ENCODE measurements at regions not wholly inside any gene's neighbourhood (a gene's known extent, or its start where the extent isn't known, plus 50 kb on each side); places are given as distances from the start of the nearest gene placed in this dataset.

GRCh38 chr2:56784046-56784445 lies 600.3 kb downstream of the CCDC85A start:
- H3K9me2 ChIP-seq: no peaks in the 10 kb centered on the region
- no peak overlapping the region; the same call in 1 of the 2 replicates for H3K4me2 ChIP-seq
- no peak overlapping the region for H3K9ac ChIP-seq
- ChIA-PET POLR2A (no interaction called here), CTCF (no interaction called here)
- H4K20me1 ChIP-seq (ENCODE audit: insufficient read depth): no peaks in the 10 kb centered on the region
- DNase-seq: no peak
- no peaks in the 10 kb centered on the region for H3K27me3 ChIP-seq (ENCODE audit: insufficient read depth)
- H3K27ac ChIP-seq (ENCODE audit: low read depth in 2 of 2, low read length in 1 of 2): no peak overlapping the region
- H3F3A ChIP-seq (replicated peaks; ENCODE audit: insufficient read depth): peaks cover 7% of the 10 kb centered on the region
- no peak overlapping the region for H2AFZ ChIP-seq (ENCODE audit: low read depth)
- WGBS (ENCODE audit: low lambda C conversion rate): 78% methylated on average over 3 of the region's 3 CpGs
- TF ChIP-seq TCF12 (IDR thresholded peaks at IDR 0.05): no peak
- TF ChIP-seq EP300 (IDR thresholded peaks at IDR 0.05; ENCODE audit: borderline replicate concordance in 1 of 2, low read depth in 1 of 2, low read length in 1 of 2): no peak
- no peak for TF ChIP-seq FOSL2 (IDR thresholded peaks at IDR 0.05; ENCODE audit: borderline replicate concordance, low read depth)
- no peak for TF ChIP-seq TAF1 (IDR thresholded peaks at IDR 0.05; ENCODE audit: borderline replicate concordance, low read depth, low read length)
- no peak for TF ChIP-seq SIN3A (IDR thresholded peaks at IDR 0.05; ENCODE audit: borderline replicate concordance, low read depth, low read length)
- no peak for TF ChIP-seq CHD2 (IDR thresholded peaks at IDR 0.05; ENCODE audit: low read length, partially characterized antibody)
- TF ChIP-seq, protein P1, sequence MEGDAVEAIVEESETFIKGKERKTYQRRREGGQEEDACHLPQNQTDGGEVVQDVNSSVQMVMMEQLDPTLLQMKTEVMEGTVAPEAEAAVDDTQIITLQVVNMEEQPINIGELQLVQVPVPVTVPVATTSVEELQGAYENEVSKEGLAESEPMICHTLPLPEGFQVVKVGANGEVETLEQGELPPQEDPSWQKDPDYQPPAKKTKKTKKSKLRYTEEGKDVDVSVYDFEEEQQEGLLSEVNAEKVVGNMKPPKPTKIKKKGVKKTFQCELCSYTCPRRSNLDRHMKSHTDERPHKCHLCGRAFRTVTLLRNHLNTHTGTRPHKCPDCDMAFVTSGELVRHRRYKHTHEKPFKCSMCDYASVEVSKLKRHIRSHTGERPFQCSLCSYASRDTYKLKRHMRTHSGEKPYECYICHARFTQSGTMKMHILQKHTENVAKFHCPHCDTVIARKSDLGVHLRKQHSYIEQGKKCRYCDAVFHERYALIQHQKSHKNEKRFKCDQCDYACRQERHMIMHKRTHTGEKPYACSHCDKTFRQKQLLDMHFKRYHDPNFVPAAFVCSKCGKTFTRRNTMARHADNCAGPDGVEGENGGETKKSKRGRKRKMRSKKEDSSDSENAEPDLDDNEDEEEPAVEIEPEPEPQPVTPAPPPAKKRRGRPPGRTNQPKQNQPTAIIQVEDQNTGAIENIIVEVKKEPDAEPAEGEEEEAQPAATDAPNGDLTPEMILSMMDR (IDR thresholded peaks at IDR 0.05): no peak
- no peak for TF ChIP-seq GATA2 (CRISPR knock-in tag; IDR thresholded peaks at IDR 0.05)
- TF ChIP-seq RAD21 (IDR thresholded peaks at IDR 0.05; ENCODE audit: low read length): no peak
- H3K4me3 ChIP-seq (ENCODE audit: low read depth in 2 of 2, low read length in 1 of 2): no peak overlapping the region
- H3K79me2 ChIP-seq (ENCODE audit: insufficient read depth): peaks cover 47% of the 10 kb centered on the region
- H3K9me3 ChIP-seq: no peaks in the 10 kb centered on the region
- H3K4me1 ChIP-seq (ENCODE audit: control insufficient read depth in 1 of 2, insufficient read depth in 2 of 2, low read depth in 1 of 2, low read length in 1 of 2): no peaks in the 10 kb centered on the region; a peak in 1 of 4 replicates
- peaks cover 0 to 50% of the 10 kb centered on the region in 2 experiments for H3K36me3 ChIP-seq (replicated peaks in 1 of 2; ENCODE audit: control insufficient read depth in 1 of 2, insufficient read depth in 2 of 2, low read length in 1 of 2)

GRCh38 chr2:56801214-56801613 lies 617.4 kb downstream of the CCDC85A start:
- H3K27ac ChIP-seq (ENCODE audit: low read depth in 2 of 2, low read length in 1 of 2): peak overlapping the region; percentile 85 to 88; a peak in 3 of 4 replicates
- H3K9me2 ChIP-seq: no peaks in the 10 kb centered on the region
- H2AFZ ChIP-seq (ENCODE audit: low read depth): no peak overlapping the region
- WGBS (ENCODE audit: low lambda C conversion rate): 54% methylated on average over 2 of the region's 2 CpGs
- H3K9ac ChIP-seq: peak overlapping the region; percentile 19; the same call in 1 of the 2 replicates
- no peak for DNase-seq
- H3K4me3 ChIP-seq (ENCODE audit: low read depth in 2 of 2, low read length in 1 of 2): no peak overlapping the region
- H3K9me3 ChIP-seq: no peaks in the 10 kb centered on the region
- no peaks in the 10 kb centered on the region for H4K20me1 ChIP-seq (ENCODE audit: insufficient read depth)
- CTCF ChIA-PET: no interaction called here
- H3K4me2 ChIP-seq: peak overlapping the region; percentile 55; the same call in 1 of the 2 replicates
- POLR2A ChIA-PET: no interaction called here
- H3K27me3 ChIP-seq (ENCODE audit: insufficient read depth): no peaks in the 10 kb centered on the region
- H3K36me3 ChIP-seq (replicated peaks in 1 of 2; ENCODE audit: control insufficient read depth in 1 of 2, insufficient read depth in 2 of 2, low read length in 1 of 2): peaks cover 0 to 17% of the 10 kb centered on the region in 2 experiments
- peaks cover 0 to 4% of the 10 kb centered on the region in 2 experiments; a peak in 3 of 4 replicates for H3K4me1 ChIP-seq (ENCODE audit: control insufficient read depth in 1 of 2, insufficient read depth in 2 of 2, low read depth in 1 of 2, low read length in 1 of 2)
- H3K79me2 ChIP-seq (ENCODE audit: insufficient read depth): peaks cover 57% of the 10 kb centered on the region; the same call in 1 of the 2 replicates
- H3F3A ChIP-seq (replicated peaks; ENCODE audit: insufficient read depth): peaks cover 35% of the 10 kb centered on the region
- TF ChIP-seq RXRA (IDR thresholded peaks at IDR 0.05; ENCODE audit: borderline replicate concordance, low read depth) (no peak), EZH2phosphoT487 (IDR thresholded peaks at IDR 0.05; ENCODE audit: borderline replicate concordance, low read depth) (no peak), YY1 (IDR thresholded peaks at IDR 0.05; ENCODE audit: low read depth) (no peak), CHD2 (IDR thresholded peaks at IDR 0.05; ENCODE audit: low read length, partially characterized antibody) (no peak), GABPA (IDR thresholded peaks at IDR 0.05; ENCODE audit: low read depth) (no peak), ELF1 (IDR thresholded peaks at IDR 0.05) (no peak), TCF12 (IDR thresholded peaks at IDR 0.05) (peak; percentile 92), PBX3 (IDR thresholded peaks at IDR 0.05) (peak; percentile 94), FOXM1 (IDR thresholded peaks at IDR 0.05; ENCODE audit: low read depth) (0 out of 2 replicates have a peak, but pooled peaks have one; percentile 0), RCOR1 (IDR thresholded peaks at IDR 0.05; ENCODE audit: low read length) (no peak), EP300 (IDR thresholded peaks at IDR 0.05; ENCODE audit: borderline replicate concordance in 1 of 2, low read depth in 1 of 2, low read length in 1 of 2) (peak; percentile 18 to 80; a peak in 3 of 4 replicates), GATA2 (CRISPR knock-in tag; IDR thresholded peaks at IDR 0.05) (no peak), NRF1 (IDR thresholded peaks at IDR 0.05; ENCODE audit: low read depth, low read length) (no peak)
- TF ChIP-seq, protein P2, sequence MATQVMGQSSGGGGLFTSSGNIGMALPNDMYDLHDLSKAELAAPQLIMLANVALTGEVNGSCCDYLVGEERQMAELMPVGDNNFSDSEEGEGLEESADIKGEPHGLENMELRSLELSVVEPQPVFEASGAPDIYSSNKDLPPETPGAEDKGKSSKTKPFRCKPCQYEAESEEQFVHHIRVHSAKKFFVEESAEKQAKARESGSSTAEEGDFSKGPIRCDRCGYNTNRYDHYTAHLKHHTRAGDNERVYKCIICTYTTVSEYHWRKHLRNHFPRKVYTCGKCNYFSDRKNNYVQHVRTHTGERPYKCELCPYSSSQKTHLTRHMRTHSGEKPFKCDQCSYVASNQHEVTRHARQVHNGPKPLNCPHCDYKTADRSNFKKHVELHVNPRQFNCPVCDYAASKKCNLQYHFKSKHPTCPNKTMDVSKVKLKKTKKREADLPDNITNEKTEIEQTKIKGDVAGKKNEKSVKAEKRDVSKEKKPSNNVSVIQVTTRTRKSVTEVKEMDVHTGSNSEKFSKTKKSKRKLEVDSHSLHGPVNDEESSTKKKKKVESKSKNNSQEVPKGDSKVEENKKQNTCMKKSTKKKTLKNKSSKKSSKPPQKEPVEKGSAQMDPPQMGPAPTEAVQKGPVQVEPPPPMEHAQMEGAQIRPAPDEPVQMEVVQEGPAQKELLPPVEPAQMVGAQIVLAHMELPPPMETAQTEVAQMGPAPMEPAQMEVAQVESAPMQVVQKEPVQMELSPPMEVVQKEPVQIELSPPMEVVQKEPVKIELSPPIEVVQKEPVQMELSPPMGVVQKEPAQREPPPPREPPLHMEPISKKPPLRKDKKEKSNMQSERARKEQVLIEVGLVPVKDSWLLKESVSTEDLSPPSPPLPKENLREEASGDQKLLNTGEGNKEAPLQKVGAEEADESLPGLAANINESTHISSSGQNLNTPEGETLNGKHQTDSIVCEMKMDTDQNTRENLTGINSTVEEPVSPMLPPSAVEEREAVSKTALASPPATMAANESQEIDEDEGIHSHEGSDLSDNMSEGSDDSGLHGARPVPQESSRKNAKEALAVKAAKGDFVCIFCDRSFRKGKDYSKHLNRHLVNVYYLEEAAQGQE (IDR thresholded peaks at IDR 0.05; ENCODE audit: low read depth, low read length): no peak
- TF ChIP-seq, protein P3, sequence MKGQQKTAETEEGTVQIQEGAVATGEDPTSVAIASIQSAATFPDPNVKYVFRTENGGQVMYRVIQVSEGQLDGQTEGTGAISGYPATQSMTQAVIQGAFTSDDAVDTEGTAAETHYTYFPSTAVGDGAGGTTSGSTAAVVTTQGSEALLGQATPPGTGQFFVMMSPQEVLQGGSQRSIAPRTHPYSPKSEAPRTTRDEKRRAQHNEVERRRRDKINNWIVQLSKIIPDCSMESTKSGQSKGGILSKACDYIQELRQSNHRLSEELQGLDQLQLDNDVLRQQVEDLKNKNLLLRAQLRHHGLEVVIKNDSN (IDR thresholded peaks at IDR 0.05; ENCODE audit: borderline replicate concordance, low read depth): no peak
